HEK293 (cell line): ENCODE measurements at regions not wholly inside any gene's neighbourhood (a gene's known extent, or its start where the extent isn't known, plus 50 kb on each side); places are given as distances from the start of the nearest gene placed in this dataset.
"Not testable (repeated sequence)": the region's sequence is repeated elsewhere in the genome, so short reads cannot be mapped to it uniquely, and the experiment has no call there.

Source experiments
- CTCF ChIA-PET: fragments of 350-600 bp; formaldehyde crosslinking; extraction: SDS; loops from one replicate; lab custom pipeline; 2021; ENCODE audit warnings: antibody characterized with exemption; lab: Yijun Ruan, JAX
- POLR2A ChIA-PET: fragments of 300-600 bp; formaldehyde crosslinking; extraction: SDS; loops from one replicate; lab custom pipeline; 2020; ENCODE audit warnings: antibody characterized with exemption, inconsistent platforms; lab: Yijun Ruan, JAX
- H3K27ac ChIP-seq: fragments of 200-500 bp; sonication (Bioruptor generic); 2 replicates; pipeline ENCODE4 v1.5.1; 2014; ENCODE audit warnings: low read depth, low read length, control low read depth, inconsistent platforms; ENCODE audit errors: extremely low read depth
- H3K36me3 ChIP-seq, 2 experiments: fragments of 200-500 bp in 1 of 2; sonication (Bioruptor generic) in 1 of 2; 1 replicate in 1 of 2; 2 replicates in 1 of 2; pipeline ENCODE4 v1.5.1; 2014 to 2017; ENCODE audit warnings: inconsistent platforms in 2 of 2, low read length in 2 of 2; ENCODE audit not compliant: control insufficient read depth in 2 of 2, insufficient read depth in 1 of 2
- H3K4me1 ChIP-seq: fragments of 200-500 bp; sonication (Bioruptor generic); 2 replicates; pipeline ENCODE4 v1.5.1; 2014; ENCODE audit warnings: mild to moderate bottlenecking, low read length, inconsistent platforms; ENCODE audit not compliant: control insufficient read depth, insufficient read depth
- H3K4me3 ChIP-seq: 2 replicates; pipeline ENCODE4 v1.5.1; 2011; ENCODE audit warnings: low read depth, mild to moderate bottlenecking, control low read depth, low read length, moderate library complexity
- H3K9me3 ChIP-seq: fragments of 200-500 bp; sonication (Bioruptor generic); 2 replicates; pipeline ENCODE4 v1.5.1; 2014; ENCODE audit warnings: low read depth, low read length, inconsistent platforms; ENCODE audit not compliant: control insufficient read depth, insufficient read depth
- BCL11A ChIP-seq: fragments of 450-650 bp; formaldehyde crosslinking; IDR thresholded peaks from 2 replicates; pipeline ENCODE4 v1.5.1; 2016; ENCODE audit warnings: low read depth, missing biosample characterization, missing genetic modification characterization
- CTCF ChIP-seq: fragments of 450-650 bp; formaldehyde crosslinking; IDR thresholded peaks from 2 replicates; pipeline ENCODE4 v1.5.1; 2016; ENCODE audit warnings: missing biosample characterization, missing genetic modification characterization
- GLI4 ChIP-seq: fragments of 450-650 bp; formaldehyde crosslinking; IDR thresholded peaks from 2 replicates; pipeline ENCODE4 v1.5.1; 2016; ENCODE audit warnings: missing biosample characterization, missing genetic modification characterization
- IKZF3 ChIP-seq: fragments of 450-650 bp; IDR thresholded peaks from 2 replicates; pipeline ENCODE4 v1.5.0; 2018; ENCODE audit warnings: missing biosample characterization, mild to moderate bottlenecking, missing genetic modification characterization, moderate library complexity
- KLF7 ChIP-seq: fragments of 450-650 bp; formaldehyde crosslinking; IDR thresholded peaks from 2 replicates; pipeline ENCODE4 v1.5.1; 2016; ENCODE audit warnings: missing biosample characterization, missing genetic modification characterization, borderline replicate concordance
- REPIN1 ChIP-seq: fragments of 450-650 bp; formaldehyde crosslinking; IDR thresholded peaks from 2 replicates; pipeline ENCODE4 v1.5.1; 2017; ENCODE audit warnings: missing biosample characterization, missing genetic modification characterization, low read depth
- SALL2 ChIP-seq: fragments of 450-650 bp; formaldehyde crosslinking; IDR thresholded peaks from 2 replicates; pipeline ENCODE4 v1.5.0; 2017; ENCODE audit warnings: missing biosample characterization, mild to moderate bottlenecking, missing genetic modification characterization, borderline replicate concordance
- YY1 ChIP-seq: fragments of 450-650 bp; formaldehyde crosslinking; IDR thresholded peaks from 2 replicates; pipeline ENCODE4 v1.5.1; 2018; ENCODE audit warnings: missing biosample characterization, missing genetic modification characterization
- ZNF114 ChIP-seq: fragments of 450-650 bp; formaldehyde crosslinking; IDR thresholded peaks from 2 replicates; pipeline ENCODE4 v1.5.0; 2017; ENCODE audit warnings: missing biosample characterization, missing genetic modification characterization
- ZNF121 ChIP-seq: fragments of 450-650 bp; formaldehyde crosslinking; IDR thresholded peaks from 2 replicates; pipeline ENCODE4 v1.5.1; 2016; ENCODE audit warnings: missing biosample characterization, missing genetic modification characterization
- ZNF133 ChIP-seq: fragments of 450-650 bp; formaldehyde crosslinking; IDR thresholded peaks from 2 replicates; pipeline ENCODE4 v1.5.1; 2016; ENCODE audit warnings: missing biosample characterization, missing genetic modification characterization
- ZNF214 ChIP-seq: fragments of 450-650 bp; formaldehyde crosslinking; IDR thresholded peaks from 2 replicates; pipeline ENCODE4 v1.5.1; 2017; ENCODE audit warnings: missing biosample characterization, mild to moderate bottlenecking, missing genetic modification characterization, borderline replicate concordance
- ZNF311 ChIP-seq: fragments of 450-650 bp; formaldehyde crosslinking; IDR thresholded peaks from 2 replicates; pipeline ENCODE4 v1.5.1; 2017; ENCODE audit warnings: missing biosample characterization, missing genetic modification characterization, borderline replicate concordance
- ZNF324 ChIP-seq: fragments of 450-650 bp; formaldehyde crosslinking; IDR thresholded peaks from 2 replicates; pipeline ENCODE4 v1.5.1; 2016; ENCODE audit warnings: missing biosample characterization, missing genetic modification characterization
- ZNF433 ChIP-seq: fragments of 450-650 bp; formaldehyde crosslinking; IDR thresholded peaks from 2 replicates; pipeline ENCODE4 v1.5.1; 2016; ENCODE audit warnings: missing biosample characterization, missing genetic modification characterization, low read depth
- ZNF501 ChIP-seq: fragments of 450-650 bp; formaldehyde crosslinking; IDR thresholded peaks from 2 replicates; pipeline ENCODE4 v1.5.1; 2016; ENCODE audit warnings: missing biosample characterization, missing genetic modification characterization
- ZNF548 ChIP-seq: fragments of 450-650 bp; formaldehyde crosslinking; IDR thresholded peaks from 2 replicates; pipeline ENCODE4 v1.5.1; 2016; ENCODE audit warnings: missing biosample characterization, missing genetic modification characterization
- ZNF658 ChIP-seq: fragments of 450-650 bp; formaldehyde crosslinking; IDR thresholded peaks from 2 replicates; pipeline ENCODE4; 2016; ENCODE audit warnings: missing biosample characterization, missing genetic modification characterization
- ZNF776 ChIP-seq: fragments of 450-650 bp; formaldehyde crosslinking; IDR thresholded peaks from 2 replicates; pipeline ENCODE4 v1.5.0; 2017; ENCODE audit warnings: missing biosample characterization, missing genetic modification characterization, borderline replicate concordance
- ZNF792 ChIP-seq: fragments of 450-650 bp; formaldehyde crosslinking; IDR thresholded peaks from 2 replicates; pipeline ENCODE4 v1.5.1; 2016; ENCODE audit warnings: missing biosample characterization, missing genetic modification characterization
- ZNF837 ChIP-seq: fragments of 450-650 bp; formaldehyde crosslinking; IDR thresholded peaks from 2 replicates; pipeline ENCODE4 v1.5.1; 2016; ENCODE audit warnings: missing biosample characterization, missing genetic modification characterization
- ZXDB ChIP-seq: fragments of 450-650 bp; formaldehyde crosslinking; IDR thresholded peaks from 2 replicates; pipeline ENCODE4 v1.5.1; 2016; ENCODE audit warnings: missing biosample characterization, missing genetic modification characterization
- TF ChIP-seq, protein P1 (sequence below): sonication (generic); formaldehyde crosslinking; IDR thresholded peaks from 2 replicates; pipeline ENCODE4 v1.8.1; 2022; ENCODE audit warnings: mild to moderate bottlenecking, moderate library complexity, missing genetic modification reagents
- TF ChIP-seq, protein P2 (sequence below): fragments of 450-650 bp; formaldehyde crosslinking; optimal IDR thresholded peaks from 2 replicates; pipeline ENCODE3; 2016; ENCODE audit warnings: missing biosample characterization, mild to moderate bottlenecking, missing genetic modification characterization
- TF ChIP-seq, protein P3 (sequence below): fragments of 450-650 bp; formaldehyde crosslinking; IDR thresholded peaks from 2 replicates; pipeline ENCODE4 v1.5.1; 2016; ENCODE audit warnings: missing biosample characterization, missing genetic modification characterization

GRCh38 chr3:17817545-17817944 is 75.1 kb upstream of the TBC1D5 start:
- ChIA-PET CTCF (no interaction called here), POLR2A (no interaction called here)
- TF ChIP-seq ZNF324 (tag by site-specific recombination) (no peak), ZNF133 (tag by site-specific recombination) (no peak), ZNF776 (tag by site-specific recombination) (no peak), ZNF658 (no peak), GLI4 (tag by site-specific recombination) (no peak), ZXDB (tag by site-specific recombination) (no peak), BCL11A (no peak)
- TF ChIP-seq, protein P1, sequence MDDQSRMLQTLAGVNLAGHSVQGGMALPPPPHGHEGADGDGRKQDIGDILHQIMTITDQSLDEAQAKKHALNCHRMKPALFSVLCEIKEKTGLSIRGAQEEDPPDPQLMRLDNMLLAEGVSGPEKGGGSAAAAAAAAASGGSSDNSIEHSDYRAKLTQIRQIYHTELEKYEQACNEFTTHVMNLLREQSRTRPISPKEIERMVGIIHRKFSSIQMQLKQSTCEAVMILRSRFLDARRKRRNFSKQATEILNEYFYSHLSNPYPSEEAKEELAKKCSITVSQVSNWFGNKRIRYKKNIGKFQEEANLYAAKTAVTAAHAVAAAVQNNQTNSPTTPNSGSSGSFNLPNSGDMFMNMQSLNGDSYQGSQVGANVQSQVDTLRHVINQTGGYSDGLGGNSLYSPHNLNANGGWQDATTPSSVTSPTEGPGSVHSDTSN (CRISPR knock-in tag), result no peak
- TF ChIP-seq, protein P2, sequence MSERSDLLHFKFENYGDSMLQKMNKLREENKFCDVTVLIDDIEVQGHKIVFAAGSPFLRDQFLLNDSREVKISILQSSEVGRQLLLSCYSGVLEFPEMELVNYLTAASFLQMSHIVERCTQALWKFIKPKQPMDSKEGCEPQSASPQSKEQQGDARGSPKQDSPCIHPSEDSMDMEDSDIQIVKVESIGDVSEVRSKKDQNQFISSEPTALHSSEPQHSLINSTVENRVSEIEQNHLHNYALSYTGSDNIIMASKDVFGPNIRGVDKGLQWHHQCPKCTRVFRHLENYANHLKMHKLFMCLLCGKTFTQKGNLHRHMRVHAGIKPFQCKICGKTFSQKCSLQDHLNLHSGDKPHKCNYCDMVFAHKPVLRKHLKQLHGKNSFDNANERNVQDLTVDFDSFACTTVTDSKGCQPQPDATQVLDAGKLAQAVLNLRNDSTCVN (tag by site-specific recombination), result no peak
- Histone ChIP-seq H3K27ac (no peak overlapping the region), H3K4me1 (no peaks in the 10 kb centered on the region), H3K9me3 (no peaks in the 10 kb centered on the region), H3K4me3 (no peak overlapping the region), H3K36me3 (no peaks in the 10 kb centered on the region)

- CTCF ChIA-PET, POLR2A ChIA-PET, H3K4me3 ChIP-seq: not testable (repeated sequence)
These were observed 74.4 kb upstream of the TBC1D5 start for GRCh38 chr3:17816839-17817238.

GRCh38 chr3:17812328-17812727 is 69.9 kb upstream of the TBC1D5 start:
- POLR2A ChIA-PET, H3K9me3 ChIP-seq, H3K4me1 ChIP-seq, H3K36me3 ChIP-seq, H3K27ac ChIP-seq, H3K4me3 ChIP-seq: not testable (repeated sequence)
- CTCF ChIA-PET, result interaction anchor here (0.6 to 1.3 kb wide), 2 partner anchors 26 to 29 kb away, joined by 3 read pairs; no protein-coding TSS in a partner anchor

More at GRCh38 chr3:17816839-17817238, 74.4 kb upstream of the TBC1D5 start:
- H3K9me3 ChIP-seq, H3K4me1 ChIP-seq, H3K27ac ChIP-seq, H3K36me3 ChIP-seq: not testable (repeated sequence)

DNA sequence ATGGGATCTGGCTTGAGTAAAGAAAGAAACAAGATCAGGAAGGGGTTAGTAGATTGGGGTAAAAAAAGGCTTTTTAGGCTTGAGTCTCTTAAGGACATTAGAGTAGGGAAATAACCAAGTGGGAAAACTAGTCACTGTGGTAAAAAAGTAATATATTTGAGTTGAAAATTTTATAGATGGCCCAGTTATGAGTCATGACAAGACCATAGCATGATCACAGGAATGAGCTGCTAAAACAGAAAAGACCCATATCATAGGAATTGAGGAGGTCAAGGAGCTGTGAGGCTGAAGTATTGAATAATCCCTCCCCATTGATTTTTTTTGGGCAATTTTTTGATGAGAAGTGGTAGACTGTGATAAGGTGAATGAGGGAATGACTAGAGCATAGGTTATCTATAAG is 69.2 kb upstream of the TBC1D5 start:
- Histone ChIP-seq H3K4me1 (peaks cover 2% of the 10 kb centered on the region; the same call in 1 of the 2 replicates), H3K27ac (no peak overlapping the region), H3K36me3 (no peaks in the 10 kb centered on the region), H3K9me3 (no peaks in the 10 kb centered on the region), H3K4me3 (no peak overlapping the region)
- ChIA-PET CTCF (interaction anchor here (1.7 kb wide), 1 partner anchor 167 kb away, joined by 5 read pairs; no protein-coding TSS in a partner anchor), POLR2A (no interaction called here)
- no peak for TF ChIP-seq ZNF837 (tag by site-specific recombination)
- TF ChIP-seq CTCF (tag by site-specific recombination), result no peak
- TF ChIP-seq ZNF121 (tag by site-specific recombination), result no peak
- no peak for TF ChIP-seq ZNF792 (tag by site-specific recombination)
- no peak for TF ChIP-seq SALL2
- TF ChIP-seq ZNF433 (tag by site-specific recombination), result no peak
- no peak for TF ChIP-seq IKZF3 (tag by site-specific recombination)
- no peak for TF ChIP-seq ZNF311 (tag by site-specific recombination)
- no peak for TF ChIP-seq YY1
- no peak for TF ChIP-seq REPIN1 (tag by site-specific recombination)
- TF ChIP-seq ZNF214 (tag by site-specific recombination), result no peak
- TF ChIP-seq ZNF501 (tag by site-specific recombination), result no peak
- TF ChIP-seq, protein P3, sequence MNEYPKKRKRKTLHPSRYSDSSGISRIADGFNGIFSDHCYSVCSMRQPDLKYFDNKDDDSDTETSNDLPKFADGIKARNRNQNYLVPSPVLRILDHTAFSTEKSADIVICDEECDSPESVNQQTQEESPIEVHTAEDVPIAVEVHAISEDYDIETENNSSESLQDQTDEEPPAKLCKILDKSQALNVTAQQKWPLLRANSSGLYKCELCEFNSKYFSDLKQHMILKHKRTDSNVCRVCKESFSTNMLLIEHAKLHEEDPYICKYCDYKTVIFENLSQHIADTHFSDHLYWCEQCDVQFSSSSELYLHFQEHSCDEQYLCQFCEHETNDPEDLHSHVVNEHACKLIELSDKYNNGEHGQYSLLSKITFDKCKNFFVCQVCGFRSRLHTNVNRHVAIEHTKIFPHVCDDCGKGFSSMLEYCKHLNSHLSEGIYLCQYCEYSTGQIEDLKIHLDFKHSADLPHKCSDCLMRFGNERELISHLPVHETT (tag by site-specific recombination), result no peak
- no peak for TF ChIP-seq ZNF114
- no peak for TF ChIP-seq KLF7 (tag by site-specific recombination)
- TF ChIP-seq ZNF548 (tag by site-specific recombination), result no peak
- TF ChIP-seq ZNF658, result no peak
